ENCODE measurements at regions not wholly inside any gene's neighbourhood (a gene's known extent, or its start where the extent isn't known, plus 50 kb on each side); places are given as distances from the start of the nearest gene placed in this dataset.
A peak's percentile ranks its signal among the peaks of the same experiment; 100 is the strongest.
"Not testable (repeated sequence)": the region's sequence is repeated elsewhere in the genome, so short reads cannot be mapped to it uniquely, and the experiment has no call there.

DNA sequence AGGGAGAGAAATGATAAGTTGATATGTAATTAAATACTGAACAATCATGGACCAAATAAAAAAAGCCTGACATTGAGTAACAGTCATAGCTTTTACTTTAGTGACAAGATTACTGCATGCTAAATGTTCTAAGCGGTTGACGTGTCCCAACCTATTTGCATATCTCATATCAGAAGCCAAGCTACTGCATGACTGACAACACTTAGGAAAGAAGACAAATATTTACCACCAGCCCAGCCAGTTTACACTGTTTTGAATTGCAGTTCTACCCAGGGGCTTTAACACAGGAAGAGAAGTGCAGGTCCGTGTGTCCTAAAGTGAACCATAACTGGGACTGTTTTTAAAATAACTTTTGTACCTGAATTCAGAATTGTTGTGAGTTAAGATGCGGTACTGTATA lies 219.9 kb downstream of the PRDM9 start:
- no peak for DNase-seq

DNA sequence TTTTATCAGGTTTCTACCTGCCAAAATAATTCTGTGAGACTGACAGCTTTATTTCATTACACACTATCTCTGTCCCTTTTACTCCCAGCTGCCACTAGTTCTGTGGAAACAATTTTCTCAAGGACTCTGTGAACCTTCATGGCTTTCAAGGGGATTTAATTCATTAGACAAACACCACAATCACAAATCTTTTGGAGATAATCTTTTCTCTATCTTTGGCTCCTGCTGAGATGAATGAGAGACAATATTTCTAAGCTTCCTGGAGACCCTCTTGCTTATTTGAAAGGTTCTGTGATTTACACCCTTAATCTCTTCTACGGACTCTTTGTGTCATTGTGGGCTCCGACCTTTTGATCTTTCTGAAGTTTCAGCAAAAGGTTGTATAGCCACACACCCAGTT lies 222.6 kb downstream of the PRDM9 start:
- DNase-seq, result no peak

DNA sequence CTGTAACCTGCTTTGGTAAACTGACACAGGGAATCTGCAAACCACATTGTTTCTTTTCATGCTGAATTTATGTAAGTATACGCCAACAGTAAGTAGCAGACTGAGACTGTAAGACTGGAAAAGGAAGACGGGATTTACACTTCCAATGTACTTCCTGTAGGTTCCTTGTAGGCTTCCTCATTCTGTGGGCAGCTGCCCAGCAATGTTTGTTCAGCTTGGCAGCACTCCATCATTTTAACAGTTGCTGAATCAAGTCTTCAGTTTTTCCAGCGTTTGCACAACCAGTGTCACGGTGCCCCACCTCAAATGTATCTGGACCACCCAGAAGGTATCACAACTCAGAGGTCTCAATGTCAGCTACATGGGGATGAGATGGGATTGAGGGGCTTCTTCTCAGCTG lies 232.6 kb downstream of the PRDM9 start:
- no peak for DNase-seq

DNA sequence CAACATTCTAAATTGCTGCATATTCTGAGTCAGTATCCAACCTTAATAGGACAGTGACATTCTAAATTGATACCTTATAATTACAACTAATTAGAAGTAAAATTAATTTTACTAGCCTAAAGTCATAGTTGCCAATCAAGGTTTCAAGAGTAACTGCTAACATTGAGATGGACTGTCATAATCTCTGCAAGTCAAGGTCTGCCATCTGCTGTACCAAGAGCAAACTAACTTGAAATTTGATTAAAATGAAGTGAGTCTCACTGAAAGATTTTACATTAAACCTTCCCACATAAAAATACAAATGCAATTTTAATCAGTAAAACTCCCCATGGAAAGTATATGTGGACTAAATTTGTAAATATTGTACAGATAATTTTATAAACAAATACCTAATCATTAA lies 235.3 kb downstream of the PRDM9 start:
- DNase-seq, result no peak

DNA sequence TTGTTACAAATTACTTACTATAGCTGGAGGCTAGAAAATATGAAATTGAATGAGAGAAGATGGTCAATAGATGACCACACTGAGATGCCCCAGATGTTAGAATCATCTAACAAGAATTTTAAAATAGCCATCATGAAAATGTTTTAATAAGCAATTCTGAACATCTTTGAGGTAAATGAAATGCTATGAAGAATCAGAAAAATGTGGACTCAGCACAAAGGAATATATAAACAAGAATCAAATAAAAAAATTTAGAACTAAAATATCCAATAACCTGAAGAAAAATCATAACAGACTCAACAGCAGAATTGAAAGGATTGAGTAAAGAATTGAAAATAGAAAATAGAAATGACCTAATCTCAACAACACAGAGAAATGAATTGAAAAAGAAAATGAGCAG lies 248.5 kb downstream of the PRDM9 start:
- DNase-seq, result no peak

DNA sequence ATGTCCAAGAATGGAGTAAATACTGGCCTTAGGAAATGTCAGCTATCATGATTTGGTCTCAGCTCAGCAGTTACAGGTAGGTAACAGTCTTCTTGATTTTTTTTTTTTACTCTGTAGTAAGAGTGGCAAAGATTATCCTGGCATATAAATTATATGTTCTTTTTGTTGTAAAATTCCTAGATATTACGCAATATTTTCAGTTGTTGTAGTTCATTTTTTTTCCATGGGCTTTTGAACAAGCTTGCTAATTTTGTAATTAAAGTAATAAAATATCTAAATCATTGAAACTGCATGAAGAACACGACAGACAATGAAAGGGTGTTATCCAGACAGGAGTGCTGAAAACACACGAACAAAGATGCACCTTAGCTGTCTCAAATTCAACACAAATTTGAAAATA lies 249.4 kb downstream of the PRDM9 start:
- DNase-seq, result no peak

DNA sequence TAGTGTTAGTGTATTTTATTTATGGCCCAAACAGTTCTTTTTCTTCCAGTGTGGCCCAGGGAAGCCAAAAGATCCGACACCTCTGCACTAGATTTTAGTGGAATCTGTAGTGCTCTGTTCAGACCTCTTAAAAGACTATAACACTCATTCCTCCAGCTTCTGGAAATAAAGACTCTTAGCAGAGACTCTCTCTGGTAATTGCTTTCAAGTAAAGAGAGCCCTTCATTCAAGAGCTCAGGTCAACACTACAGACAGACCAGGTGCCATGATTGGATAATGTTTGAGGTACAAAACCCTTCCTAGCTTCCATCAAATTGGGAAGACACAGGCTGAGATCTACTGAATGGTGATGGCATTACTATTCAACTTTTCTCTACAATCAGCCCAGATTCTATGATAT lies 255.8 kb downstream of the PRDM9 start:
- DNase-seq, result no peak

DNA sequence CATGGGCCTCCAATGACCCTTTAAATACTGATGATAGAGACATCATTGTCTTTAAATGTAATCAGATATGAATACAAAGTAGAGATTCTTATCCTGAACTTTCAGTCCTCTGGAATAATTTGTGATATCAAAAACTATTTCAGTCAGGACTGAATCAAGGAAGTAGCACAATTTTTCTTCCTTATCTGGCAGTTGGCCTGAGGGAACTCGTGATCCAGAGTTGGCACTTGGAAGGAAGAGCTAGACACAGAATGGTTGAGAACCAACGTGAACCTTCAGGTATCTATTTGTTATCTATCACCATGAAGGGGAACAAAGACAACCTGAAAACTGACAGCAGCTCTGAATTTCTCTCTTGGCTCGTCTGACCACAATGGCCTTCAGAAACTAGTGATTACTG lies 269.3 kb downstream of the PRDM9 start:
- DNase-seq, result no peak

DNA sequence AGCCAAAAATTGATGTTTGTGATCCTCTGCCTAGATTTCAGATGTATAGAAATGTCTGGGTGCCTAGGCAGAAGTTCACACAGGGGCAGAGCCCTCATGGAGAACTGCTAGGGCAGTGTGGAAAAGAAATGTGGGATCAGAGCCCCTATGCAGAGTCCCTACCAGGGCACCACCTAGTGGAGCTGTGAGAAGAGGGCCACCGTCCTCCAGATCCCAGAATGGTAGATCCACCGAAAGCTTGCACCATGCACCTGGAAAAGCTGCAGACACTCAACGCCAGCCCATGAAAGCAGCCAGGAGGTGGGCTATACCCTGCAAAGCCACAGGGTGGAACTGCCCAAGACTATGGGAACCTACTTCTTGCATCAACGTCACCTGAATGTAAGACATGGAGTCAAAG lies 292.9 kb downstream of the PRDM9 start:
- not testable (repeated sequence) for DNase-seq

DNA sequence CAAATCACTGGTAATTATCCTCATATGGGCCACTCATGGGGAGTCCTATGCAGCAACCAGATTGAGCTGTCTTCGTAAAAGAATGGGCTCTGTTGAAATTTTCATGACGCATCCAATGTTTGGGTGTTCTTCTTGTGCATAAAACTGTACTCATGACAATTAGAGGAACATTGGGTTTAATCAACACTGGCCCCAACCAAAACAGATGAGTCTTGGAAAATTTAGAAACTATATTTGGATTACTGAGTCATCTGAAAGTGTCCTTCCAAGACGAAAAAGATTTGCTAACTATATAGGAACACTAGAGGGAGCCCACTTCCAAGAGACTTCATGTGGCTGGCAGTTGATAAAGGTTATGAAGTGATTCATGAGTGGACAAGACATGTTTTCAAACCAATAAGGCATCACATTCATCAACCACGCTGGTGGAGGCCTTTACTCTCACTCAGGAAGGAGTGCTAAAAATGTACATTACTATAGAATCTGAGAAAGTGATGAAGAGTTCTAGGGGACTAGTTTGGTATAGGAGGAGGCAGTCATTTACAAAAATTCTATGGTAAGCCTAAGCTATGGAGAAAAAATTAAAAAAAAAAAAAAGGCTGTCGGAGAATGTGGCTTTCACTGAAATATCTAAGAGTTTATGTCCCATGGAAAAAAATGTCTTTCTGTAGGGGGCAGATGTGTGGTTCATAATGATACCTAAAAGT lies 313.5 kb downstream of the PRDM9 start:
- peak; percentile 54 for DNase-seq

DNA sequence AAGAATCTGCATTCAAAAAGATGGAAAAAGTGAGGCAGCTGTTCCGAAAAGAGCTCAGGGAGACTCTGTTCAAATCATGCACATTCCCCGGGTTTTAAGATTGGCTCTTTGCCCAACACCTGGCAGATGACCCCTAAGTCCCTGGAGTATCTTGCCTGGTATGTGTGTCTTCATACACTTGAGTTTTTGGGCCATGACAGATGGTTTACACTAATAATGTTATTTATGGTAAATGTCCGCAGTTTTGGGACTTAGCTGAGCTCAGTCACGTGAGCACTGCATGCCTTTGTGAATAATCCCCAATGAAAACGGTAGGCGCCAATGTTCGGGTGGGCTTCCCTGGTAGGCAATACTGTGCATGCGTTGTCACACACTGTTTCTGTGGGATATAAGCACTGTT lies 316.1 kb downstream of the PRDM9 start:
- no peak for DNase-seq

DNA sequence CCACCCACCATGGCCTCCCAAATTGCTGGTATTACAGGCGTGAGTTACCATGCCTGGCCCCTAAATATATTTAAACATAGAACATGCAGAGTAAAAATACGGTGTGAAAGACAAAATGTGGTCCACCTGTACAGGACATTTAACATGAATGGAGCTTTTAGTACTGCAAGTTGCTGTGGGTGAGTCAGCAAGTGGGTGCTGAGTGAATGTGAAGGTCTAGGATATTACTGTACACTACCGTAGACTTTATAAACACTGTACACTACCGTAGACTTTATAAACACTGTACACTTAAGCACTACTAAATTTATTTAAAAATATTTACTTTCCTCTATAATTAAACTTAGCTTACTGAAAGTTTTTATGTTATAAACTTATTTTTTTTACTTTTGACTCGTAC lies 317.8 kb downstream of the PRDM9 start:
- no peak for DNase-seq

DNA sequence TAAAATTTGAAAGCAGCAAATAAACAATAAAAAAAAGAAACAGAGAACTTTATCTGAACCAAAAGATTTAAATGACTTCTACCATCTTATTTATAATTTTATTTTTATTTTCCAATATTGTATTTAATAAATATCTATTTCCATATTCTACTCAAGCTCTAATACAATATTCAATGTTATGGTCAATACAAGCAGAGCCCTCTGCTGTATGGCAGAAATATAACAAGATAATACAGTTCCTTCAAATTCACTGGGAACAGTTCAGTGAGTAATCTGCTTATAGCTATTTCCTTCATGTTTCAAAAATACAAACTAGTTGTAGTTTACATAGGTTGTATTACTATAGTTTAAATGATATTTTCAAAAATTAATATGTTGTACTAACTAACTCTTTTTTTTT lies 332.7 kb downstream of the PRDM9 start:
- DNase-seq, result no peak

DNA sequence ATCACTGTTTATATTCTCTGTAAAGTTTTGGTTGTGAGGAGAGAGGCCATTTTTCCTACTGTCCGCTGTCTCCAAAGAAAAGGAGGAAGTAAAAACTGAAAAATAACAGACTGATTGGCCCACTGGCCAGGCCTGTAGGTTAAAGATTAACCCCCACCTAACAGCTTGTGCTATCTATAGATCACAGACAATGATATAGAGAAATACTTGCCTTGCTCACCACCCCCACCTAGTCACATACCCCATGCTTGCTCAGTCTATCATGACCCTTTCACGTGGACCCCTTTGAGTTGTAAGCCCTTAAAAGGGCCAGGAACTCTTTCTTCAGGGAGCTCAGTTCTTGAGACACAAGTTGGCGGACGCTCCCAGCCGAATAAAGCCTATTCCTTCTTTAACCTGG lies 357.4 kb downstream of the PRDM9 start:
- no peak for DNase-seq

DNA sequence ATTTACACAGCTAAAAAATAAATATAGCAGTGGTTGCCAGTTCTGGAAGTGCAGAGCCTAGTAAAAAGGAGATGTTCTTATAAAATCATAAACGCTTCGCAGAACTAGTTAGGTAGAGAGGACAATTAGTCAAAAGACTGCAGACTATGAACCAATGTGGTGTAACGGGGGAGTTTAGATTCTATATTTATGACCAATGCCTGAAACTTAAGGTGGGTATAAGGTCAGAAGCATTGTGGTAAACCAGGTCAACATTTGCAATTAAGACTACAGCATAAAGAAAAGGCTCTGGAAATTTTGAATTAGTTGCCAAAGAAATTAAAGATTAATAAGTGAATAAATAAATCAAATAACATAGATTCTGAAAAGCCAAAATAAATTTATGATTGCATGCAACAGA lies 370.4 kb downstream of the PRDM9 start:
- no peak for DNase-seq

DNA sequence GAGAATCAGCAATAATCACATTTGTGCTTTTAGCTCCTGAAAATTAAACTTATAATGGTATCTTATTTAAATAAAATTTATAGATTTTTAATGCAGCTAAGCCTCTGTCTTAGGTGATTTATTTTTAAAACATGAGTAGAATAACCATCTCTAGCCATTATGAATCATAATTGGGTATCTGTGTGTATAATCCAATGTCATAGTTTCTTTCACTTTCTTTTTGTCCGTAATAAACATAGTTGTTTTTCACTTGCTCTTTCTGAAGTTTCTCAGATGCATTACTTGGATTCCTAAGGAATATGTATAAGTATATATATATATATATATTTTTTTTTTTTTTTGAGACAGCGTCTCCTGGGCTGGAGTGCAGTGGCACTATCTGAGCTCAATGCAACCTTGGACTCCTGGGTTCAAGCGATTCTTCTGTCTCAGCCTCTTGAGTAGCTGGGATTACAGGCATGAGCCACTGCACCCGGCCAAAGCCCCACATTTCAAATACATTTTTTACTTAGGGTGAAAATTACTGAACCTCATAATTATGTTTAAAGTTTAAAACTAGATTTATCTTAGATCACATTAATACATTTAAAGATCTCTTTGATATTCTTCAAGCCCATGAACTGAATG lies 377.1 kb downstream of the PRDM9 start:
- no peak for DNase-seq

DNA sequence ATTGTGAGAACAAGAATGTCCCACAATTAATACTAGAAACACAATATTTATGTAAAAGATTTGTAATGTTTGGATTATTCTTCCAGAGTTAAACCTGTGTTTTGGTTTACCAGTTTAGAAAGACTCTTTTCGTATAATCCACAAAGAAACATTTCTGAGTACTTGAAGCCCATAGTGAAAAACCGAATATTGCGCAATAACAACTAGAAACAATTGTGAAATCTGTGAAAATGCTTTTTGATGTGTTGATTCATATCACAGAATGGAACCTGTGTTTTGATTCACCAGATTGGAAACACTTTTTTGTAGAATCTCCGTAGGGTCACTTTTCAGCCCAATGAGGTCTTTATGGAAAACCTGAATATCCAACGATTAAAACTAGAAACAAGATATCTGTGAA lies 386.2 kb downstream of the PRDM9 start:
- no peak for DNase-seq

DNA sequence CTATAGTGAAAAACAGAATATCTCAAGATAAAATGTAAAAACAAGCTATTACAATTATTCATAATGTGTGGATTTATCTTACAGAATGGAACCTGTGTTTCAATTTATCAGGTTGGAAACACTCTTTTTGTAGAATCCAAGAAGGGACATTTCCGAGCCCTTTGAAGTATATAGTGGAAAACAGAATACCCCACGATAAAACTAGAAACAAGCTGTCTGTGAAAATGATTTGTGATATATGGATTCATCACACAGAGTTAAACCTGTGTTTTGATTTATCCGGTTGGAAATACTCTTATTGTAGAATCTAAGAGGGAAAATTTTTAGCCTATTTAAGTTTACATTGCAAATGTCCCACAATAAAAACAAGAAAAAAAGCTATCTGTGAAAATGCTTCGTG lies 388.2 kb downstream of the PRDM9 start:
- no peak for DNase-seq

DNA sequence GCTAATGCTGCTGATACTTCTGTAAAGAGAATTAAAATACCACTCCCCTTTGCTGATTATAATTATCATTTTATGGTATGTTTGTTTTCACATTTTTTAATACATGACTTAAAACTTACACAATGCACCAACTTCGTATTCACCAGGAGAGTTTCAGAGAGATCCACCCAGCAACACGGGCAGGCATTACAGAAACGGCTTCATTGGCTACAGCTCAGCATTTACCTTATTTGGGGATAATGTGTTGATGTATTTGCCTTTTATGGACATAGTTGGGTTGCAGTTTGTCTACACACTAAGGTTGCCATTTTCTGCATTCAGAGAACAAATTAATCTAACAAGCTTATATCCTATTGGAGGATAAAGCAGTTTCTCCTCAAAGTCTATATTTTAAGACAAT lies 423.6 kb downstream of the PRDM9 start:
- no peak for DNase-seq

DNA sequence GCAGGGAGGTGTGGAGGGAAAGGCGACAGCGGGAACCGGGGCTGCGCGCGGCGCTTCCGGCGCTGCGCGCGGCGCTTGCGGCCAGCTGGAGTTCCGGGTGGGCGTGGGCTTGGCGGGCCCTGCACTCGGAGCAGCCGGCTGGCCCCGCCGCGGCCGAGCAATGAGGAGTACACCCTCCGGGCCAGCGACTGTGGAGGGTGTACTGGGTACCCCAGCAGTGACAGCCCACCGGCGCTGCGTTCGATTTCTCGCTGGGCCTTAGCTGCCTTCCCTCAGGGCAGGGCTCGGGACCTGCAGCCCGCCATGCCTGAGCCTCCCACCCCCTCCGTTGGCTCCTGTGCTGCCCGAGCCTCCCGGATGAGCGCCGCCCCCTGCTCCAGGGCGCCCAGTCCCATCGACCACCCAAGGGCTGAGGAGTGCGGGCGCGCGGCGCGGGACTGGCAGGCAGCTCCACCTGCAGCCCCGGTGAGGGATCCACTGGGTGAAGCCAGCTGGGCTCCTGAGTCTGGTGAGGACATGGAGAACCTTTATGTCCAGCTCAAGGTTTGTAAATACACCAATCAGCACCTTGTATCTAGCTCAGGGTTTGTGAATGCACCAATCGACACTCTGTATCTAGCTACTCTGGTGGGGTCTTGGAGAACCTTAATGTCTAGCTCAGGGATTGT lies 444.0 kb downstream of the PRDM9 start:
- not testable (repeated sequence) for DNase-seq

DNA sequence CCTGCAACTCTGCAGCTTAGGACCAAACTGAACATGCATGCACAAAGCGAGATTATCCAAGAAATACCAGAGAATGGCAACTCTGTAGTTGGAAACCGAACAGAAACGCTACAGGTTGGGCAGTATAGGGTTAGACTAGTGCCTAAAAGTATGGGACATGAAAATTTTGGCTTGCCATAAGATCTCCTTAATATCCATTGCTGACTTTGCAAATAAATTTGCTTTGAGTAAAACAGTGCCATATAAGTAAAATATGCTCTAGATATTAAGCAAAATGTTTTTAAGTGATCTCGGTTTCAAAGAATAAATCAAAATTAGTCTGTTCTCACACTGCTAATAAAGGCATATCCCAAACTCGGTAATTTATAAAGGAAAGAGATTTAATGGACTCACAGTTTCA lies 456.0 kb downstream of the PRDM9 start:
- no peak for DNase-seq

DNA sequence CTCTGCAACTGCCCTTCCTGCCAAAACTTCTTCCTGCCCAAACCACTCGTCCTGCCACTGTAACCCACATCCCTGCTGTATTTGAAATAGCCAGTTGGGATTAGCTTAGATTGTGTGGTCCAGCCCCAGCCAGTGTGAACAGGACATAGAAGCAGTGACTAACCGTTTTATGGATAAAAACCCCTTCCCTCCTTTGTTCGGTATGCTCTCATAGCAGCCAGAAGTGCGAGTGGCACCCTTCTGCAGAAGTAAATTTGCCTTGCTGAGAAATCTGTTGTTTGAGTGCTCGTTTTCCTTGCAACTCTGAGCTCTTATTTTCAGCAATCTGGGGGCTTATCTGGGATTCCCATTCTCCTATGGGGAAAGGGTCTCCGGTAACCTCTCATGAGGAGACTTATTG lies 470.0 kb downstream of the PRDM9 start:
- no peak for DNase-seq

DNA sequence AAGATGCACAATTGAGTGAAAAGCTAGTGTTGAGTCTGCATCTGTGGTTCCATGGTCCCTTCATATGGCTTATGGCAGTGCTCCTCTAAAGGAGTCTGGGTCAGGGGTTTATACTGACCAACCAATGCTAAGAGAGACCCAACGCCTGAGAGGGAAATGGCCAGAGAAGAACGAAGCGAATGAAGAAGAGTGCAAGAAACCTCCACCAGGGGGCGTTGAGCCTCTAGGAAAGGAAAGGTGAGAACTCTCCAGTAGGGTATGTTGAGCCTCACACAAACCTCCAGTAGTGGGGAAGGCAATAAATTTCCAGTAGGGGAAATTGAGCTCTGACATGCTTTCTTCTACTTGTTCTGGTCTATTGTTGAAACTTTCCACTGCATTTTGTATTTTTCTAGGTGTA lies 470.6 kb downstream of the PRDM9 start:
- no peak for DNase-seq

DNA sequence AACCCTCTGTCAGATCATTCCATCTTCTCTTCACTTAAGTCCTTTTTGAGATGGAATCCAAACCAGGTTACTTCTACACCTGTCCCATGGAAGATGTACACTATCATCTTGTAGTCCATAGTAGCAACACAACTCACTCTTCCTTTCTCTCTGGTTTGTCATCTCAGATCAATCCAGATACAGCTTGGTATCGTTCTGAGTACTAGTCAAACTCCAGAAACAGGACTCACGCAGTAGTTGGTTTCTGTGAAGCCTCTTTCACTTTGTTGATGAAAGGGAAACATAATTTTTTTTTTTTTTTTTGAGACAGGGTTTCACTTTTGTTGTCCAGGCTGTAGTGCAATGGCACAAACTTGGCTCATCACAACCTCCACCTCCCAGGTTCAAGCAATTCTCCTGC lies 484.0 kb downstream of the PRDM9 start:
- DNase-seq, result no peak

Data from kidney glomerular epithelial cell (primary cell).